Inflammatory macrophage treated with lipopolysaccharide for 1 hour (primary cell): ENCODE measurements at regions not wholly inside any gene's neighbourhood (a gene's known extent, or its start where the extent isn't known, plus 50 kb on each side); places are given as distances from the start of the nearest gene placed in this dataset.
"Not testable (repeated sequence)": the region's sequence is repeated elsewhere in the genome, so short reads cannot be mapped to it uniquely, and the experiment has no call there.

Source experiments
- DNase-seq, 2 donors: peaks; one replicate each; pipeline ENCODE4 v3.0.0-alpha.2; 2020 to 2022

DNA sequence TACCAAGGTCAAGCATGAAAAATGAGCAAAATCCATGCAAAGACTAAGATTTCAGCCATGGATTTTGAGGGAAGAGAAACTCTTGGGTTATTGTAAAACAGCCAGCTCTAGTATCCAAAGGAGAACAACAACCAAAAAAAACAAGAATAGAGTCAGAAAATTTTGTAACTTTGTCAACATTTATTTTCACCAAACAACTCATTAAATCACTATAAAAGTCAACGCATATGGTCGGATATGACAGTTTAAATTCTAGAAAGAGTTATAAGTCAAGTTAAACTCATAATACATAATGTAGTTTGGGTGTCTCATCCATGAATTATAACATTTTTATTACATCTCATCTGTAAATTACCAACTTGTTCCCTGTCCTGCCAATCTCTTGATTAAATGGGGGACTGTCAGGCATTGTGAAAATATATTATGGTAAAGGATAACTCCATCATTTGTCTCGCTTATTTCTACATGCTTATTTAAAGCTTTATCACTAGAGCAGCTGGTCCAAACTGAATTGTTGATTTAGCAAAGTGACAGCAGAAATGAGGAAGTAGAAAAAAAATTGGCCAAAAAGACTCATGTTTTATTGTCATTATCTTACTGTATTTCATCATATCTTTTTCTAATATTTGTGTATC, 224.8 kb upstream of the NOCT start:
- no peak for DNase-seq

- DNase-seq, result no peak
Observed at GRCh38 chr4:138789796-138790195, 225.8 kb upstream of the NOCT start.

GRCh38 chr4:138788857-138789256, 226.7 kb upstream of the NOCT start:
- no peak for DNase-seq

DNA sequence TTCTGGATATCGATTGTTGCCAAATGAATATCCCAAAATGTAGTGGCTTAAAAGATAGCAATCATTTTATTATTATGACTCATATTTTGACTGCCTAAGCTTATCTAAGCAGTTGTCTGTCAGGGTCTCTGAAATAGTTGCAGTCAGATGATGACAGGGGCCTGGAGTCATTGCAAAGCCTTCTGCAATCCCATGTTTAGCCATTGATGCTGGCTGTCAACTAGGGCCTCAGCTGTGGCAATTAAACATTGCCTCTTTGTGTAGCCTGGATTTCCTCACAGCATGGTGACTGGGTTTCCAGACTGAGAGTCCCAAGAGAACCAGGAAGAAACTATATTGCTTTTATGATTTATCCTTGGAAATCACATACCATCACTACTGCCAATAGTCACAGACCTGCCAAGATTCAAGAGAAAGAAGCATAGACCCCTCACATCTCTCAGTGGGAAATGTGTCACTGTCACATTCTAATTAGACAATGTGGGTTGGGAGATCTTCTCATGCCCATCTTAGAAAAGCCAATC, 227.3 kb upstream of the NOCT start:
- DNase-seq, result no peak

GRCh38 chr4:138779761-138780160, 235.8 kb upstream of the NOCT start:
- DNase-seq, result not testable (repeated sequence)

DNA sequence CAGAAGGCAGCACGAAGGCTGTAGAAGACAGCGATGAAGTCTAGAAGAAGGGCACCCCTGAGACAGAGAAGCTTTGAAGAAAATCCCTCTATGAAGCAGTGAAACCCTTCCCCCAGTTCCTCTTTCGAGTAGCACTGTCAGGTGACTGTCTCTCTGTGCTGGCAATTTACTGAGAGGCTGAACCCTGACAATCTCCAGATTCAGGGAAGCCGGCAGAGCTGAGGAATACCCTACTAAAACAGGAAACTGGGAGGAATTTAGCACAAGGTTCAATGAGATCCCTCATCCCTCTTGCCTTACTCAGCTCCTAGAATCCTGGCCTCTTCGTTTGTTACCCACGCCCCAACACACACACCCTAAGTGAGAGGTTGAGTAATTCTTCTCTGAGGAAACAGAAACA, 239.7 kb upstream of the NOCT start:
- peak; percentile 52 to 57 for DNase-seq

DNA sequence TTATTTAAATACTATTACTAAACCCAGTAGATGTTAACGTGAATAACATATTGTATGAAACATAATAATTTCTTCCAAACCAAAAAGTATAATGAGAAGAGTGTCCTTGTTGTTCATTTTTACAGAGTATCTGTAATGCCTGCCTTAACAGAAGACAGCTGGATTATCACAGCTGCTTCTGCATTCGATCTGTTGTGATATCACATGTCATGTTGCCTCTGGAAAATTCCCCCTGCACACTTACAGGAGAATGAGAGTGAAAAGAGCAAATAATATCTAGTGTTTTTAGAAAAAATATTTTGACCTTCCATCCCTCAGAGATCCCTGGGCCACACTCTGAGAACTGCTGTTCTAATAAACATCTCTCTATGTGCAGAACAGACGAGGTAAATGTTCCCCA, 240.1 kb upstream of the NOCT start:
- no peak for DNase-seq

GRCh38 chr4:138774940-138775339, 240.6 kb upstream of the NOCT start:
- DNase-seq, result no peak

DNA sequence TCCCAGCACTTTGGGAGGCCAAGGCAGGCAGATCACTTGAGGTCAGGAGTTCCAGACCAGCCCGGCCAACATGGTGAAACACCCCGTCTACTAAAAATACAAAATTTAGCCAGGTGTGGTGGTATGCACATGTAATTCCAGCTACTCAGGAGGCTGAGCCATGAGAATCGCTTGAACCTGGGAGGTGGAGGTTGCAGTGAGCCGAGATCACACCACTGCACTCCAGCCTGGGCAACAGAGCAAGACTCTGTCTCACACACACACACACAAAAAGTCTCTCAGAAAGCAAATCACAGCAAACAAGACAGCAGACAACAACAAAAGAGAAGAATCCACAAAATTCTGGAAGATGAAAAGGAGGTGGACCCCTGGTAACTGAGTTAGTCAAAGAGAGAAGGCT, 241.5 kb upstream of the NOCT start:
- DNase-seq, result not testable (repeated sequence)

GRCh38 chr4:138773321-138773720, 242.3 kb upstream of the NOCT start:
- DNase-seq, result no peak

DNA sequence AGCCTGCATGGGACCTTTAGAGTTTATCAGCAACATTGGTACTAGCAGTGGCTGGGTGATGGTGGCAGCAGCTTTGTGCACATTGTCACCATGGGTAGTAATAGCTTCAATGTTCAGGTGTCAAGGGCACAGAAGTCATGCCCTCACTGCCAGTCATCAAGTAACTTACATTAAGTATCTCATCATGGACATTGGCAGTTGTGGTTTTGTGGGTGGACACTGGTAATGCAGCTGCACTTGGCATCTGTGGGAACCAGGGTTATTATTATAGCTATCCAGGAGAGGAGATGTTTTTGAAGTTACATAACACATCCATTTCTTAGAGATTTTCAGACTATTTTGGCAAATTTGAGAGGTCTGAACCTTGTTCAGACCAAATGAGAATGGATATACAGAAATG, 243.2 kb upstream of the NOCT start:
- DNase-seq, result no peak

GRCh38 chr4:138770818-138771217, 244.8 kb upstream of the NOCT start:
- DNase-seq, result no peak

- DNase-seq, result no peak
Observed at GRCh38 chr4:138766332-138766731, 249.2 kb upstream of the NOCT start.

GRCh38 chr4:138765442-138765841, 250.1 kb upstream of the NOCT start:
- no peak for DNase-seq

DNA sequence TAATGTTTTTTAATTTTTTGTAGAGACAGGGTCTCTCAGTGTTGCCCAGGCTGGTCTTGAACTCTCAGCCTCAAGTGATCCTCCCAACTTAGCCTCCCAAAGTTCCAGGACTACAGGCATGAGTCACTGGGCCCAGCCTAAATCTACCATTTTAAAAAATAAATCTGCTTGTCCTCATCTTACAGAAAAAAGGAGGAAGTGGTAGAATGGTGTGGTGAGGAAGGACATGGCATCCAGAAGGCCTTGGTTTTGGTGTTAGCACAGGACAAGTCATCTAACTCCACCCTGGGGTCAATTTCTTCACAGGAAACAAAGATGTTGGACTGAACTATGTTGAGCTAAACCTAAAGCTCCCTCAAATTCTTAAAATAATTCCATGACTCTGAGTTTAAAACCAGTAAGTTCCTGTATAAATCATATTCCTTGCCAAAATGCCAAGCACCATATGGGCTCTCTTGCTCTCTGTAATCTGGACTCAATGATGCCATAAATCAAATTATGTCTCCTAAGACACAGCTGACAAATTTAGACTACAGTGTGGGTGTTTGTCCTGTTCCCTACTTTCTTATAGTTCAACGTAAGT, 253.9 kb upstream of the NOCT start:
- no peak for DNase-seq

GRCh38 chr4:138759554-138759902, 256.1 kb upstream of the NOCT start:
- DNase-seq, result no peak

GRCh38 chr4:138758876-138759553, 256.6 kb upstream of the NOCT start:
- DNase-seq, result no peak

GRCh38 chr4:138758196-138758595, 257.4 kb upstream of the NOCT start:
- no peak for DNase-seq

- DNase-seq, result no peak
Observed at GRCh38 chr4:138757432-138757831, 258.1 kb upstream of the NOCT start.

GRCh38 chr4:138756519-138756918, 259.1 kb upstream of the NOCT start:
- no peak for DNase-seq

GRCh38 chr4:138751309-138751708, 264.3 kb upstream of the NOCT start:
- no peak for DNase-seq

DNA sequence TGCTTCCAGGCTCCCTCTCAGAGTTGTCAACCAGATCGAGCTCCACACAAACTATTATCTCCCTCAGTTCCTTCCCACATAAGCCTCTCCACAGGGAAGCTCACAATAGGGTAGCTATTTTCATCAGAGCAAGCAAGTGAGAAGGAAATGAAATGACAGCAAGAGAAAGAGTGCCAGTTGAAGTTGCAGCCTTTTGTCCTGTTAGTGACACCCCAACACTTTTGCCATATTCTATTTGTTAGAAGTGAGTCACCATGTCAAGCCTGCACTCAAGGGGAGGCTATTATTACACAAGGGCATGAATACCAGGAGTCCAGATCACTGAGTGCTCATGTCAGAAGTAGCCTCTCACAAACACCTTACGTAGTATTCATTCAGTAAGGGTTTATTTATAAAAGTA, 266.3 kb upstream of the NOCT start:
- no peak for DNase-seq

GRCh38 chr4:138741766-138742377, 273.7 kb upstream of the NOCT start:
- DNase-seq, result no peak
